Hepatocyte (in vitro differentiated cells): ENCODE measurements at regions not wholly inside any gene's neighbourhood (a gene's known extent, or its start where the extent isn't known, plus 50 kb on each side); places are given as distances from the start of the nearest gene placed in this dataset.

Experiments used
- EZH2 ChIP-seq: fragments of 200-600 bp; sonication (generic); IDR thresholded peaks from 2 replicates; pipeline ENCODE4 v1.6.1; 2016; ENCODE audit warnings: antibody characterized with exemption, mild to moderate bottlenecking, borderline replicate concordance
- TF ChIP-seq, protein P1 (sequence below): fragments of 200-600 bp; sonication (generic); IDR thresholded peaks from 2 replicates; pipeline ENCODE4 v1.5.1; 2016; ENCODE audit warnings: antibody characterized with exemption, mild to moderate bottlenecking; ENCODE audit not compliant: poor library complexity

DNA sequence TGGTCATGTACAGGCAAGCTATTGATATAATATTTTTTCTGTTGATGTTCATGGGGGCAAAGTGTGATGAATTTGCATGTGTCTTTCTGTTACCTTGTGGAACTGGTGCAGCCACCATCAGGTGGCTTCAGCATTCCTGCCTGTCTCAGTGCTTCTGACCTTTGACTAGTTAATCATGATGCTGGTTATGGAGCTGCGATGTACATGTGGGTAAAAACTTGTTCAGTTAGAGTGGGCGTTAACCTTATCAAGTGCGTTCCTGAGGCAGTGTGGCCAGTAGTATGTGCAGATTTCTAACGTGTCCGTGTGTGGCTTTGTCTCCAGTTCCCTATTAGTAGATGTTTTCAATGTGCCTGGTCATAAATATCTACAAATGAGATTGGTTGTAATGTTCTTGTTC lies 127.4 kb upstream of the ZSWIM2 start:
- TF ChIP-seq, protein P1, sequence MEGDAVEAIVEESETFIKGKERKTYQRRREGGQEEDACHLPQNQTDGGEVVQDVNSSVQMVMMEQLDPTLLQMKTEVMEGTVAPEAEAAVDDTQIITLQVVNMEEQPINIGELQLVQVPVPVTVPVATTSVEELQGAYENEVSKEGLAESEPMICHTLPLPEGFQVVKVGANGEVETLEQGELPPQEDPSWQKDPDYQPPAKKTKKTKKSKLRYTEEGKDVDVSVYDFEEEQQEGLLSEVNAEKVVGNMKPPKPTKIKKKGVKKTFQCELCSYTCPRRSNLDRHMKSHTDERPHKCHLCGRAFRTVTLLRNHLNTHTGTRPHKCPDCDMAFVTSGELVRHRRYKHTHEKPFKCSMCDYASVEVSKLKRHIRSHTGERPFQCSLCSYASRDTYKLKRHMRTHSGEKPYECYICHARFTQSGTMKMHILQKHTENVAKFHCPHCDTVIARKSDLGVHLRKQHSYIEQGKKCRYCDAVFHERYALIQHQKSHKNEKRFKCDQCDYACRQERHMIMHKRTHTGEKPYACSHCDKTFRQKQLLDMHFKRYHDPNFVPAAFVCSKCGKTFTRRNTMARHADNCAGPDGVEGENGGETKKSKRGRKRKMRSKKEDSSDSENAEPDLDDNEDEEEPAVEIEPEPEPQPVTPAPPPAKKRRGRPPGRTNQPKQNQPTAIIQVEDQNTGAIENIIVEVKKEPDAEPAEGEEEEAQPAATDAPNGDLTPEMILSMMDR, result no peak
- no peak for TF ChIP-seq EZH2
